ENCODE measurements at regions not wholly inside any gene's neighbourhood (a gene's known extent, or its start where the extent isn't known, plus 50 kb on each side); places are given as distances from the start of the nearest gene placed in this dataset.

DNA sequence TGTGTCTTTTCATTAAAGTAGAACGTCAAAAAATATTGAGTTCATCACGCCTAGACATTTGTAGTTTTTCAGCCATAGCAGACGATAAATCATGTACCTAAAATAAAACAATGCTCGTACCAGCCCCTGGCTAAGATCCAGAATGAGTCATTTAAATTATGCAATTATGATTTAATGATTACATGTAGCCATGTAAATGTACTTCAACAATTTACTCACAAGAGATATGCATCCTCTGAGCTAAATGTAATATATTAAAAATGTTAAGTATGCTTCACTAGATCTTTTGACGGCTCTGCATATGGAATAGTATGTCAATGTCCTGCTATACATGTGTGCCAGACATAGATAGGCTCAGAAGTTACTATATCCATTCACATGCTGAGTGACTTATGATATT, 1077.8 kb downstream of the ARAP2 start:
- Histone ChIP-seq H3K27ac (ENCODE audit: low read depth in 2 of 2, low read length in 2 of 2) (no peak overlapping the region), H3K4me1 (ENCODE audit: control insufficient read depth in 2 of 3, insufficient read depth in 2 of 3, low read depth in 1 of 3, low read length in 3 of 3) (no peaks in the 10 kb centered on the region), H3K36me3 (ENCODE audit: control insufficient read depth in 2 of 3, insufficient read depth in 3 of 3, low read length in 3 of 3) (no peaks in the 10 kb centered on the region), H3K27me3 (ENCODE audit: control insufficient read depth, insufficient read depth, low read length) (no peaks in the 10 kb centered on the region), H3K4me3 (ENCODE audit: low read length in 3 of 3) (no peak overlapping the region), H3K9me3 (ENCODE audit: control insufficient read depth in 2 of 3, insufficient read depth in 1 of 3, low read length in 3 of 3) (no peaks in the 10 kb centered on the region), H3K9ac (ENCODE audit: low read length in 3 of 3) (no peak overlapping the region)
- FAIRE-seq = no peak
- no peak for DNase-seq
- TF ChIP-seq, protein P1, sequence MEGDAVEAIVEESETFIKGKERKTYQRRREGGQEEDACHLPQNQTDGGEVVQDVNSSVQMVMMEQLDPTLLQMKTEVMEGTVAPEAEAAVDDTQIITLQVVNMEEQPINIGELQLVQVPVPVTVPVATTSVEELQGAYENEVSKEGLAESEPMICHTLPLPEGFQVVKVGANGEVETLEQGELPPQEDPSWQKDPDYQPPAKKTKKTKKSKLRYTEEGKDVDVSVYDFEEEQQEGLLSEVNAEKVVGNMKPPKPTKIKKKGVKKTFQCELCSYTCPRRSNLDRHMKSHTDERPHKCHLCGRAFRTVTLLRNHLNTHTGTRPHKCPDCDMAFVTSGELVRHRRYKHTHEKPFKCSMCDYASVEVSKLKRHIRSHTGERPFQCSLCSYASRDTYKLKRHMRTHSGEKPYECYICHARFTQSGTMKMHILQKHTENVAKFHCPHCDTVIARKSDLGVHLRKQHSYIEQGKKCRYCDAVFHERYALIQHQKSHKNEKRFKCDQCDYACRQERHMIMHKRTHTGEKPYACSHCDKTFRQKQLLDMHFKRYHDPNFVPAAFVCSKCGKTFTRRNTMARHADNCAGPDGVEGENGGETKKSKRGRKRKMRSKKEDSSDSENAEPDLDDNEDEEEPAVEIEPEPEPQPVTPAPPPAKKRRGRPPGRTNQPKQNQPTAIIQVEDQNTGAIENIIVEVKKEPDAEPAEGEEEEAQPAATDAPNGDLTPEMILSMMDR (IDR thresholded peaks at IDR 0.05; ENCODE audit: borderline replicate concordance, extremely low read depth, insufficient read depth) = no peak
- intact Hi-C loops (cut with DNase I) = no loop called here

DNA sequence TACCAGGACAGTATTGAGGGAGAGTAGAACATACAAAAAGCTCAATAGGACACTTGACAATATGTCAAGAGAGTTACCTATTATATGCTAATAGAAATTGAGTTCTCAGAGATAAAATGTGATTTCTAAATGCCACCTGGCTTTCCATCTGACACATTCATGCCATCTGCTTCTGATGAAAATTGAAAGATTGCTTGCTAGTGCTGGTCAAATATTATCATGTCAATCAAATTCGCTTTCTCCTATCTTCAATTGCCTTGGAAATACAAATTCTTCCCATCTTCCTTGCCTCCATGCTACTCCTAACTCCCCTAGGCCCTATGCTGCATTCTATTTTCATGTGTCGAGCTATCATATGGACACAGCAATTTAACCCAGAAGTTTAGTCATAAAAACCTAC, 1076.9 kb downstream of the ARAP2 start:
- no peaks in the 10 kb centered on the region for H3K36me3 ChIP-seq (ENCODE audit: control insufficient read depth in 2 of 3, insufficient read depth in 3 of 3, low read length in 3 of 3)
- H3K27me3 ChIP-seq (ENCODE audit: control insufficient read depth, insufficient read depth, low read length) = no peaks in the 10 kb centered on the region
- H3K4me3 ChIP-seq (ENCODE audit: low read length in 3 of 3) = no peak overlapping the region
- no peak for DNase-seq
- TF ChIP-seq, protein P1 (IDR thresholded peaks at IDR 0.05; ENCODE audit: borderline replicate concordance, extremely low read depth, insufficient read depth) = no peak
- H3K4me1 ChIP-seq (ENCODE audit: control insufficient read depth in 2 of 3, insufficient read depth in 2 of 3, low read depth in 1 of 3, low read length in 3 of 3) = no peaks in the 10 kb centered on the region
- H3K9ac ChIP-seq (ENCODE audit: low read length in 3 of 3) = no peak overlapping the region
- FAIRE-seq = no peak
- H3K9me3 ChIP-seq (ENCODE audit: control insufficient read depth in 2 of 3, insufficient read depth in 1 of 3, low read length in 3 of 3) = no peaks in the 10 kb centered on the region
- intact Hi-C loops (cut with DNase I) = no loop called here
- H3K27ac ChIP-seq (ENCODE audit: low read depth in 2 of 2, low read length in 2 of 2) = no peak overlapping the region

DNA sequence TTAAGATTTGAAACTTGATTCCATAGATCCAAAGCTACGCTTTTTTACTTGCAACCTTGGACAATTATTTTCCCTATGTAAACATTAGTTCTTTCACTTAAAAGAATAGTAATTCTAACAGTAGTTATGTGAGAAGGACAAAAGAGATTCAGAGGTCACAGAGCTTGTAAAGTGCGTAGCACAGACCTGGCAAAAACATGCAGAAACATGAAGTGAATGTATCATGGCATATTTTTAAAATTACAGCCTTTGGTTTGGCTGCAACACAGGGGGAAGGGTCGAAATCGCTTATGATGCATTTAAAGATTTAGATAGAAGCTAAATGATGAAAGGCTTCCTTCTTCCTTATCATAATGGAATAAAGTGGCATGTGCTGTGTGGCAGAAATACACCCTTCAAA, 1068.8 kb downstream of the ARAP2 start:
- Histone ChIP-seq H3K27me3 (ENCODE audit: control insufficient read depth, insufficient read depth, low read length) (no peaks in the 10 kb centered on the region), H3K27ac (ENCODE audit: low read depth in 2 of 2, low read length in 2 of 2) (no peak overlapping the region), H3K4me3 (ENCODE audit: low read length in 3 of 3) (no peak overlapping the region), H3K9me3 (ENCODE audit: control insufficient read depth in 2 of 3, insufficient read depth in 1 of 3, low read length in 3 of 3) (no peaks in the 10 kb centered on the region), H3K9ac (ENCODE audit: low read length in 3 of 3) (no peak overlapping the region), H3K4me1 (ENCODE audit: control insufficient read depth in 2 of 3, insufficient read depth in 2 of 3, low read depth in 1 of 3, low read length in 3 of 3) (no peaks in the 10 kb centered on the region), H3K36me3 (ENCODE audit: control insufficient read depth in 2 of 3, insufficient read depth in 3 of 3, low read length in 3 of 3) (no peaks in the 10 kb centered on the region)
- DNase-seq (no peak), FAIRE-seq (no peak)
- TF ChIP-seq, protein P1 (IDR thresholded peaks at IDR 0.05; ENCODE audit: borderline replicate concordance, extremely low read depth, insufficient read depth) = no peak
- intact Hi-C loops (cut with DNase I) = no loop called here

DNA sequence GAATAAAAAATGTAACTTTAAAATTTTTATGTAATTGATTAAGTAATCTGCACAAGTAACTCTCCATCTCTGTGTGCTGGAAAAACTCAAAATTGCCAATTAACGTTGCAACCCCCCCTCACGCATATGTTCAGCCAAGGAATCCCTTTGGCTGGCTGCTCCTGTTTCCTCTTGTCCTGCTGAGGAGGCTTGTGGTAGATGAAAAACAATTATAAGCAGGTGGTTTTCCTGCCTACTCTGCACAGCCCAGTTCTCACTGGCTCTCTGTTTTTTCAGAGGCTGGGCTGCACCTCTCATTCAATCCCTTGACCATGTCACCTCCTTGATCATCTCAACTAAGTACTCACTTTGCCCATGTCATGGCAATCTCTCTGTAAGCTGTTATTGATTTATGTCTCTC, 1068.4 kb downstream of the ARAP2 start:
- DNase-seq = no peak
- Histone ChIP-seq H3K9ac (ENCODE audit: low read length in 3 of 3) (no peak overlapping the region), H3K4me1 (ENCODE audit: control insufficient read depth in 2 of 3, insufficient read depth in 2 of 3, low read depth in 1 of 3, low read length in 3 of 3) (no peaks in the 10 kb centered on the region), H3K27ac (ENCODE audit: low read depth in 2 of 2, low read length in 2 of 2) (no peak overlapping the region), H3K9me3 (ENCODE audit: control insufficient read depth in 2 of 3, insufficient read depth in 1 of 3, low read length in 3 of 3) (no peaks in the 10 kb centered on the region), H3K27me3 (ENCODE audit: control insufficient read depth, insufficient read depth, low read length) (no peaks in the 10 kb centered on the region), H3K36me3 (ENCODE audit: control insufficient read depth in 2 of 3, insufficient read depth in 3 of 3, low read length in 3 of 3) (no peaks in the 10 kb centered on the region), H3K4me3 (ENCODE audit: low read length in 3 of 3) (no peak overlapping the region)
- intact Hi-C loops (cut with DNase I) = no loop called here
- TF ChIP-seq, protein P1 (IDR thresholded peaks at IDR 0.05; ENCODE audit: borderline replicate concordance, extremely low read depth, insufficient read depth) = no peak
- FAIRE-seq = no peak

All from kidney (tissue), 13 donors.